Spleen (tissue), 11 donors: ENCODE measurements at regions not wholly inside any gene's neighbourhood (a gene's known extent, or its start where the extent isn't known, plus 50 kb on each side); places are given as distances from the start of the nearest gene placed in this dataset.
"Not testable (repeated sequence)": the region's sequence is repeated elsewhere in the genome, so short reads cannot be mapped to it uniquely, and the experiment has no call there.

Experiments
- DNase-seq: peaks from one replicate; pipeline ENCODE4 v3.0.0-alpha.2; 2020
- H3K27ac ChIP-seq, 8 donors: fragments of 200-600 bp; sonication (generic) in 7 of 8; 1 replicate in 4 of 8; 2 replicates in 4 of 8; pipeline versions ENCODE4 v1.5.0 to v1.8.0; 2016 to 2021; ENCODE audit warnings: inconsistent platforms in 4 of 8, mild to moderate bottlenecking in 4 of 8, moderate library complexity in 1 of 8
- H3K27me3 ChIP-seq, 7 donors: fragments of 200-600 bp; sonication (generic) in 6 of 7; replicated peaks in 1 of 7; 1 replicate in 4 of 7; 2 replicates in 3 of 7; pipeline versions ENCODE4 v1.5.0 to v1.8.0; 2016 to 2021; ENCODE audit warnings: inconsistent platforms in 3 of 7, mild to moderate bottlenecking in 1 of 7
- H3K36me3 ChIP-seq, 6 donors: fragments of 200-600 bp; sonication (generic) in 5 of 6; 1 replicate in 4 of 6; 2 replicates in 2 of 6; pipeline versions ENCODE4 v1.5.0 to v1.8.0; 2016 to 2021; ENCODE audit warnings: inconsistent platforms in 2 of 6
- H3K4me1 ChIP-seq, 6 donors: fragments of 200-600 bp; sonication (generic) in 5 of 6; 1 replicate in 3 of 6; 2 replicates in 3 of 6; pipeline versions ENCODE4 v1.5.0 to v1.8.0; 2016 to 2021; ENCODE audit warnings: inconsistent platforms in 3 of 6
- H3K4me3 ChIP-seq, 8 donors: fragments of 200-600 bp; sonication (generic) in 7 of 8; 1 replicate in 4 of 8; 2 replicates in 4 of 8; pipeline versions ENCODE4 v1.5.0 to v1.8.0; 2016 to 2021; ENCODE audit warnings: inconsistent platforms in 4 of 8, mild to moderate bottlenecking in 4 of 8, moderate library complexity in 2 of 8
- H3K9me3 ChIP-seq, 8 donors: fragments of 200-600 bp; sonication (generic) in 7 of 8; 1 replicate in 4 of 8; 2 replicates in 4 of 8; pipeline versions ENCODE4 v1.5.0 to v1.8.0; 2016 to 2021; ENCODE audit warnings: inconsistent platforms in 4 of 8
- CTCF ChIP-seq, 11 experiments: fragments of 200-600 bp in 7 of 11; fragments of 450-650 bp in 4 of 11; sonication (generic) in 4 of 11; IDR thresholded peaks in 8 of 11; conservative IDR thresholded peaks in 3 of 11; 1 replicate in 7 of 11; 2 replicates in 4 of 11; pipeline versions ENCODE4 v1.4.0 to v1.8.0; 2016 to 2021; ENCODE audit warnings: antibody characterized with exemption in 11 of 11, inconsistent platforms in 4 of 11, mild to moderate bottlenecking in 1 of 11
- POLR2A ChIP-seq, 3 donors: fragments of 450-650 bp; IDR thresholded peaks; one replicate each; pipeline ENCODE4 v1.5.1; 2017; ENCODE audit warnings: antibody characterized with exemption in 3 of 3, mild to moderate bottlenecking in 1 of 3
- POLR2AphosphoS5 ChIP-seq, 3 donors: sonication (generic); formaldehyde crosslinking; IDR thresholded peaks; one replicate each; pipeline ENCODE4 v1.5.1; 2017; ENCODE audit warnings: antibody characterized with exemption in 3 of 3
- WGBS, 5 donors: extraction: QIAGEN DNeasy Blood & Tissue Kit in 3 of 5; methylation state at CpG; one replicate each; pipeline versions ENCODE4 v1.1.5 to v1.1.7; 2013 to 2018; 5-methylcytosine and 5-hydroxymethylcytosine counted together
- intact Hi-C: fragments of 100-400 bp; cut with DNase I; formaldehyde crosslinking; loops from one replicate; pipeline ENCODE4 v1.15.0; 2023; ENCODE audit warnings: low total_unique reads
- donor health status: healthy with polysubstance abuse.
- donor health status: DM: no; HTN: no; CAD: no; lungs with moderate emphysema.
- donor health status: DM: no; HTN: no; CAD: no.
- donor health status: Bipolar disorder and iron deficiency.
- donor health status: healthy.
- donor health status: DM: no; HTN: no; CAD: no.
- donor health status: DM: yes; HTN: yes; CAD: no.

GRCh38 chr1:118558933-118559332 lies 373.9 kb upstream of the SPAG17 start:
- peaks cover 0 to 6% (median 0%) of the 10 kb centered on the region in 8 donors for H3K9me3 ChIP-seq
- intact Hi-C loops: no loop called here
- H3K4me3 ChIP-seq: no peak overlapping the region
- 67 to 88% (median 80%) methylated on average over 3 of the region's 3 CpGs for WGBS, 5 donors
- H3K4me1 ChIP-seq: no peaks in the 10 kb centered on the region
- DNase-seq: no peak
- H3K27me3 ChIP-seq: no peaks in the 10 kb centered on the region
- TF ChIP-seq CTCF (IDR thresholded peaks at IDR 0.05 in 8 of 11, conservative IDR thresholded peaks at IDR 0.05 in 3 of 11): no peak
- TF ChIP-seq POLR2A (IDR thresholded peaks at IDR 0.05): no peak
- no peak for TF ChIP-seq POLR2AphosphoS5 (IDR thresholded peaks at IDR 0.05)
- no peak overlapping the region for H3K27ac ChIP-seq
- no peaks in the 10 kb centered on the region for H3K36me3 ChIP-seq

GRCh38 chr1:118556936-118557335 lies 371.9 kb upstream of the SPAG17 start:
- no peaks in the 10 kb centered on the region for H3K27me3 ChIP-seq
- no peak for DNase-seq
- no peak for TF ChIP-seq CTCF (IDR thresholded peaks at IDR 0.05 in 8 of 11, conservative IDR thresholded peaks at IDR 0.05 in 3 of 11)
- no peak for TF ChIP-seq POLR2A (IDR thresholded peaks at IDR 0.05)
- no peak for TF ChIP-seq POLR2AphosphoS5 (IDR thresholded peaks at IDR 0.05)
- WGBS, 5 donors: 52 to 73% (median 59%) methylated on average over 2 of the region's 2 CpGs
- H3K4me3 ChIP-seq: no peak overlapping the region
- H3K9me3 ChIP-seq: peaks cover 0 to 21% (median 8%) of the 10 kb centered on the region in 8 donors
- no peak overlapping the region for H3K27ac ChIP-seq
- intact Hi-C loops: no loop called here
- no peaks in the 10 kb centered on the region for H3K4me1 ChIP-seq
- H3K36me3 ChIP-seq: no peaks in the 10 kb centered on the region

- H3K4me3 ChIP-seq: no peak overlapping the region
- no peaks in the 10 kb centered on the region for H3K27me3 ChIP-seq
- H3K9me3 ChIP-seq: peaks cover 0 to 23% (median 9%) of the 10 kb centered on the region in 8 donors
- intact Hi-C loops: no loop called here
- H3K27ac ChIP-seq: no peak overlapping the region
- H3K4me1 ChIP-seq: no peaks in the 10 kb centered on the region
- no peak for DNase-seq
- H3K36me3 ChIP-seq: no peaks in the 10 kb centered on the region
- TF ChIP-seq POLR2A (IDR thresholded peaks at IDR 0.05) (no peak), CTCF (IDR thresholded peaks at IDR 0.05 in 8 of 11, conservative IDR thresholded peaks at IDR 0.05 in 3 of 11) (no peak), POLR2AphosphoS5 (IDR thresholded peaks at IDR 0.05) (no peak)
- WGBS, 5 donors: 82 to 93% (median 90%) methylated on average over 3 of the region's 3 CpGs
These were observed 370.6 kb upstream of the SPAG17 start for GRCh38 chr1:118555638-118556037.

- Histone ChIP-seq H3K27ac (no peak overlapping the region), H3K4me1 (no peaks in the 10 kb centered on the region), H3K9me3 (peaks cover 0 to 5% (median 0%) of the 10 kb centered on the region in 8 donors), H3K27me3 (no peaks in the 10 kb centered on the region), H3K36me3 (no peaks in the 10 kb centered on the region), H3K4me3 (no peak overlapping the region)
- intact Hi-C loops: no loop called here
- TF ChIP-seq POLR2AphosphoS5 (IDR thresholded peaks at IDR 0.05): no peak
- no peak for TF ChIP-seq CTCF (IDR thresholded peaks at IDR 0.05 in 8 of 11, conservative IDR thresholded peaks at IDR 0.05 in 3 of 11)
- TF ChIP-seq POLR2A (IDR thresholded peaks at IDR 0.05): no peak
- DNase-seq: no peak
- WGBS, 5 donors: 62 to 79% (median 74%) methylated on average over 3 of the region's 3 CpGs
These were observed 350.9 kb upstream of the SPAG17 start for GRCh38 chr1:118535901-118536300.

- DNase-seq, H3K27ac ChIP-seq, H3K27me3 ChIP-seq, intact Hi-C loops, H3K36me3 ChIP-seq, H3K4me1 ChIP-seq, H3K4me3 ChIP-seq: not testable (repeated sequence)
- peaks cover 0 to 49% (median 17%) of the 10 kb centered on the region in 8 donors for H3K9me3 ChIP-seq
- WGBS, 5 donors: 67 to 83% (median 72%) methylated on average over 1 of the region's 1 CpG
These were observed 326.9 kb upstream of the SPAG17 start for GRCh38 chr1:118511922-118512321.
